GM23338 (cell line): ENCODE measurements at regions not wholly inside any gene's neighbourhood (a gene's known extent, or its start where the extent isn't known, plus 50 kb on each side); places are given as distances from the start of the nearest gene placed in this dataset.

Experiments used
- ATAC-seq: fragments of 200-7000 bp; cut with Tn5 transposase; 3 replicates; pipeline ENCODE4 v1.9.1; 2020
- DNase-seq: peaks from one replicate; pipeline ENCODE4 v3.0.0-alpha.2; 2015; ENCODE audit warnings: low spot score
- H2AFZ ChIP-seq: fragments of 200-600 bp; sonication (generic); 2 replicates; pipeline ENCODE4 v1.8.0; 2016; ENCODE audit warnings: antibody characterized with exemption, mild to moderate bottlenecking, moderate library complexity
- H3F3A ChIP-seq: fragments of 200-600 bp; sonication (generic); replicated peaks from 2 replicates; pipeline ENCODE4 v1.8.0; 2017; ENCODE audit warnings: antibody characterized with exemption, mixed run types, low read depth
- H3K27ac ChIP-seq: fragments of 200-600 bp; sonication (generic); 2 replicates; pipeline ENCODE4 v1.6.1; 2016; ENCODE audit warnings: low read depth
- H3K27me3 ChIP-seq: fragments of 200-600 bp; sonication (generic); 2 replicates; pipeline ENCODE4 v1.8.0; 2016; ENCODE audit warnings: mild to moderate bottlenecking, mixed run types, moderate library complexity; ENCODE audit not compliant: insufficient read depth
- H3K36me3 ChIP-seq: fragments of 200-600 bp; sonication (generic); 2 replicates; pipeline ENCODE4 v1.8.0; 2016; ENCODE audit warnings: mild to moderate bottlenecking; ENCODE audit not compliant: insufficient read depth
- H3K4me1 ChIP-seq: fragments of 200-600 bp; sonication (generic); 2 replicates; pipeline ENCODE4 v1.8.0; 2016; ENCODE audit warnings: mild to moderate bottlenecking, moderate library complexity; ENCODE audit not compliant: insufficient read depth
- H3K4me2 ChIP-seq: fragments of 200-600 bp; sonication (generic); 2 replicates; pipeline ENCODE4 v1.7.1; 2017; ENCODE audit warnings: mixed run types
- H3K4me3 ChIP-seq: fragments of 200-600 bp; sonication (generic); 2 replicates; pipeline ENCODE4 v1.6.1; 2016; ENCODE audit warnings: mixed run types
- H3K79me2 ChIP-seq: fragments of 200-600 bp; sonication (generic); replicated peaks from 2 replicates; pipeline ENCODE4 v1.8.0; 2017; ENCODE audit warnings: mild to moderate bottlenecking; ENCODE audit not compliant: insufficient read depth
- H3K9me2 ChIP-seq: fragments of 200-600 bp; sonication (generic); 2 replicates; pipeline ENCODE4 v1.8.0; 2017; ENCODE audit not compliant: insufficient read depth
- H4K20me1 ChIP-seq: fragments of 200-600 bp; sonication (generic); replicated peaks from 2 replicates; pipeline ENCODE4 v1.8.0; 2017; ENCODE audit warnings: mild to moderate bottlenecking; ENCODE audit not compliant: insufficient read depth
- H3K27ac Mint-ChIP-seq: 2 replicates; pipeline ENCODE4 v1.8.0; 2020; ENCODE audit warnings: inconsistent platforms, mild to moderate bottlenecking, moderate library complexity, mixed read lengths
- H3K27me3 Mint-ChIP-seq: 3 replicates; pipeline ENCODE4 v1.8.0; 2022; ENCODE audit warnings: low read depth, mild to moderate bottlenecking, moderate library complexity, mixed read lengths, inconsistent platforms; ENCODE audit not compliant: insufficient read depth, poor library complexity
- H3K36me3 Mint-ChIP-seq: 3 replicates; pipeline ENCODE4 v1.8.0; 2021; ENCODE audit warnings: low read depth, mild to moderate bottlenecking, inconsistent platforms, moderate library complexity, mixed read lengths
- H3K4me1 Mint-ChIP-seq: 3 replicates; pipeline ENCODE4 v1.8.0; 2020; ENCODE audit warnings: mild to moderate bottlenecking, inconsistent platforms, mixed read lengths
- H3K4me3 Mint-ChIP-seq: 3 replicates; pipeline ENCODE4 v1.8.0; 2021; ENCODE audit warnings: moderate library complexity, mild to moderate bottlenecking, inconsistent platforms, mixed read lengths
- H3K9me3 Mint-ChIP-seq: 3 replicates; pipeline ENCODE4 v1.8.0; 2020; ENCODE audit warnings: moderate library complexity, mild to moderate bottlenecking, inconsistent platforms, mixed read lengths
- CREB1 ChIP-seq: fragments of 250-450 bp; sonication (Bioruptor Pico); IDR thresholded peaks from 2 replicates; pipeline ENCODE4 v1.5.0; 2020; ENCODE audit warnings: low read depth, mild to moderate bottlenecking, moderate library complexity
- EZH2 ChIP-seq: fragments of 200-600 bp; sonication (generic); IDR thresholded peaks from one replicate; pipeline ENCODE4 v1.8.0; 2017; ENCODE audit warnings: antibody characterized with exemption, mild to moderate bottlenecking, low read depth; ENCODE audit not compliant: unreplicated experiment
- JUNB ChIP-seq: IDR thresholded peaks from one replicate; pipeline ENCODE4 v1.6.1; 2016; ENCODE audit warnings: antibody characterized with exemption; ENCODE audit not compliant: unreplicated experiment
- NANOG ChIP-seq: IDR thresholded peaks from 2 replicates; pipeline ENCODE4 v1.6.1; 2016; ENCODE audit warnings: antibody characterized with exemption, borderline replicate concordance
- POLR2AphosphoS5 ChIP-seq: IDR thresholded peaks from 2 replicates; pipeline ENCODE4 v1.6.1; 2016; ENCODE audit warnings: antibody characterized with exemption, low read depth
- ZNF331 ChIP-seq: fragments of 250-450 bp; sonication (Bioruptor Pico); IDR thresholded peaks from 2 replicates; pipeline ENCODE4 v1.5.0; 2020; ENCODE audit warnings: low read depth, mild to moderate bottlenecking, moderate library complexity
- TF ChIP-seq, protein P1 (sequence below): IDR thresholded peaks from 2 replicates; pipeline ENCODE4 v1.6.1; 2016; ENCODE audit warnings: antibody characterized with exemption
- TF ChIP-seq, protein P2 (sequence below), 2 experiments: fragments of 200-600 bp in 1 of 2; sonication (generic) in 1 of 2; conservative IDR thresholded peaks; 2 replicates each; pipeline versions ENCODE4 v1.5.1 to v1.6.1; 2016 to 2017; ENCODE audit warnings: antibody characterized with exemption in 2 of 2, low read depth in 2 of 2, mild to moderate bottlenecking in 2 of 2, moderate library complexity in 1 of 2
- TF ChIP-seq, protein P3 (sequence below): IDR thresholded peaks from one replicate; pipeline ENCODE4 v1.6.1; 2018; ENCODE audit warnings: antibody characterized with exemption; ENCODE audit not compliant: unreplicated experiment
- TF ChIP-seq, protein P4 (sequence below): fragments of 250-450 bp; sonication (Bioruptor Pico); IDR thresholded peaks from 2 replicates; pipeline ENCODE4 v1.5.0; 2020; ENCODE audit warnings: mild to moderate bottlenecking, moderate library complexity

DNA sequence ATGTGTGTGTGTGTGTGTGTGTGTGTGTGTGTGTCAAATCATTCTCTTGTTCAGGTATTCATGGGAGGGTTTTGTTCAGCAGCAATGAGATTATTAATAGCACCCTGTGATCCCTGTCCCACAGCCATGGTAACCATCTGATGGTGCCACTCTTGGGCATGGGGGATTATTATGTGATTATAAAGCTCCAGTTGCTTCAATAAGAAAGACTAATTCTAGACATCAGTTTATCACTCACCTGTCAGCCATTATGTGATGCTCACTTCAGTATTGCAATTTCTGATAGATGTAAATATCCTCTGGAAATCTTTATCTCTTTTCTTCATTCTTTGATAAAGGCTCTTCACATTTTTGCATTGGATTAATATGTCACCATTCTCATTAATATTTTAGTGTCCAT lies 145.9 kb upstream of the POU1F1 start:
- no peaks in the 10 kb centered on the region for H3K36me3 Mint-ChIP-seq
- no peaks in the 10 kb centered on the region for H3K27me3 ChIP-seq
- H3K4me2 ChIP-seq, result no peak overlapping the region
- no peak overlapping the region for H3K4me3 Mint-ChIP-seq
- no peak for DNase-seq
- no peak overlapping the region for H2AFZ ChIP-seq
- H4K20me1 ChIP-seq, result no peaks in the 10 kb centered on the region
- TF ChIP-seq, protein P1, sequence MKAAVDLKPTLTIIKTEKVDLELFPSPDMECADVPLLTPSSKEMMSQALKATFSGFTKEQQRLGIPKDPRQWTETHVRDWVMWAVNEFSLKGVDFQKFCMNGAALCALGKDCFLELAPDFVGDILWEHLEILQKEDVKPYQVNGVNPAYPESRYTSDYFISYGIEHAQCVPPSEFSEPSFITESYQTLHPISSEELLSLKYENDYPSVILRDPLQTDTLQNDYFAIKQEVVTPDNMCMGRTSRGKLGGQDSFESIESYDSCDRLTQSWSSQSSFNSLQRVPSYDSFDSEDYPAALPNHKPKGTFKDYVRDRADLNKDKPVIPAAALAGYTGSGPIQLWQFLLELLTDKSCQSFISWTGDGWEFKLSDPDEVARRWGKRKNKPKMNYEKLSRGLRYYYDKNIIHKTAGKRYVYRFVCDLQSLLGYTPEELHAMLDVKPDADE, result no peak
- TF ChIP-seq, protein P2, sequence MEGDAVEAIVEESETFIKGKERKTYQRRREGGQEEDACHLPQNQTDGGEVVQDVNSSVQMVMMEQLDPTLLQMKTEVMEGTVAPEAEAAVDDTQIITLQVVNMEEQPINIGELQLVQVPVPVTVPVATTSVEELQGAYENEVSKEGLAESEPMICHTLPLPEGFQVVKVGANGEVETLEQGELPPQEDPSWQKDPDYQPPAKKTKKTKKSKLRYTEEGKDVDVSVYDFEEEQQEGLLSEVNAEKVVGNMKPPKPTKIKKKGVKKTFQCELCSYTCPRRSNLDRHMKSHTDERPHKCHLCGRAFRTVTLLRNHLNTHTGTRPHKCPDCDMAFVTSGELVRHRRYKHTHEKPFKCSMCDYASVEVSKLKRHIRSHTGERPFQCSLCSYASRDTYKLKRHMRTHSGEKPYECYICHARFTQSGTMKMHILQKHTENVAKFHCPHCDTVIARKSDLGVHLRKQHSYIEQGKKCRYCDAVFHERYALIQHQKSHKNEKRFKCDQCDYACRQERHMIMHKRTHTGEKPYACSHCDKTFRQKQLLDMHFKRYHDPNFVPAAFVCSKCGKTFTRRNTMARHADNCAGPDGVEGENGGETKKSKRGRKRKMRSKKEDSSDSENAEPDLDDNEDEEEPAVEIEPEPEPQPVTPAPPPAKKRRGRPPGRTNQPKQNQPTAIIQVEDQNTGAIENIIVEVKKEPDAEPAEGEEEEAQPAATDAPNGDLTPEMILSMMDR (conservative IDR thresholded peaks at IDR 0.05; ENCODE audit: low read depth in 2 of 2), result no peak
- TF ChIP-seq CREB1 (no peak), NANOG (no peak), POLR2AphosphoS5 (no peak)
- TF ChIP-seq, protein P3, sequence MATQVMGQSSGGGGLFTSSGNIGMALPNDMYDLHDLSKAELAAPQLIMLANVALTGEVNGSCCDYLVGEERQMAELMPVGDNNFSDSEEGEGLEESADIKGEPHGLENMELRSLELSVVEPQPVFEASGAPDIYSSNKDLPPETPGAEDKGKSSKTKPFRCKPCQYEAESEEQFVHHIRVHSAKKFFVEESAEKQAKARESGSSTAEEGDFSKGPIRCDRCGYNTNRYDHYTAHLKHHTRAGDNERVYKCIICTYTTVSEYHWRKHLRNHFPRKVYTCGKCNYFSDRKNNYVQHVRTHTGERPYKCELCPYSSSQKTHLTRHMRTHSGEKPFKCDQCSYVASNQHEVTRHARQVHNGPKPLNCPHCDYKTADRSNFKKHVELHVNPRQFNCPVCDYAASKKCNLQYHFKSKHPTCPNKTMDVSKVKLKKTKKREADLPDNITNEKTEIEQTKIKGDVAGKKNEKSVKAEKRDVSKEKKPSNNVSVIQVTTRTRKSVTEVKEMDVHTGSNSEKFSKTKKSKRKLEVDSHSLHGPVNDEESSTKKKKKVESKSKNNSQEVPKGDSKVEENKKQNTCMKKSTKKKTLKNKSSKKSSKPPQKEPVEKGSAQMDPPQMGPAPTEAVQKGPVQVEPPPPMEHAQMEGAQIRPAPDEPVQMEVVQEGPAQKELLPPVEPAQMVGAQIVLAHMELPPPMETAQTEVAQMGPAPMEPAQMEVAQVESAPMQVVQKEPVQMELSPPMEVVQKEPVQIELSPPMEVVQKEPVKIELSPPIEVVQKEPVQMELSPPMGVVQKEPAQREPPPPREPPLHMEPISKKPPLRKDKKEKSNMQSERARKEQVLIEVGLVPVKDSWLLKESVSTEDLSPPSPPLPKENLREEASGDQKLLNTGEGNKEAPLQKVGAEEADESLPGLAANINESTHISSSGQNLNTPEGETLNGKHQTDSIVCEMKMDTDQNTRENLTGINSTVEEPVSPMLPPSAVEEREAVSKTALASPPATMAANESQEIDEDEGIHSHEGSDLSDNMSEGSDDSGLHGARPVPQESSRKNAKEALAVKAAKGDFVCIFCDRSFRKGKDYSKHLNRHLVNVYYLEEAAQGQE, result no peak
- H3K9me3 Mint-ChIP-seq, result no peaks in the 10 kb centered on the region; the same call in 2 of the 3 replicates
- no peaks in the 10 kb centered on the region for H3K4me1 Mint-ChIP-seq
- no peaks in the 10 kb centered on the region for H3F3A ChIP-seq
- H3K79me2 ChIP-seq, result no peaks in the 10 kb centered on the region
- no peak overlapping the region for H3K27ac Mint-ChIP-seq
- no peaks in the 10 kb centered on the region for H3K4me1 ChIP-seq
- no peak overlapping the region for H3K27ac ChIP-seq
- H3K9me2 ChIP-seq, result no peaks in the 10 kb centered on the region
- no peak for ATAC-seq
- H3K36me3 ChIP-seq, result no peaks in the 10 kb centered on the region
- no peaks in the 10 kb centered on the region for H3K27me3 Mint-ChIP-seq
- H3K4me3 ChIP-seq, result no peak overlapping the region

DNA sequence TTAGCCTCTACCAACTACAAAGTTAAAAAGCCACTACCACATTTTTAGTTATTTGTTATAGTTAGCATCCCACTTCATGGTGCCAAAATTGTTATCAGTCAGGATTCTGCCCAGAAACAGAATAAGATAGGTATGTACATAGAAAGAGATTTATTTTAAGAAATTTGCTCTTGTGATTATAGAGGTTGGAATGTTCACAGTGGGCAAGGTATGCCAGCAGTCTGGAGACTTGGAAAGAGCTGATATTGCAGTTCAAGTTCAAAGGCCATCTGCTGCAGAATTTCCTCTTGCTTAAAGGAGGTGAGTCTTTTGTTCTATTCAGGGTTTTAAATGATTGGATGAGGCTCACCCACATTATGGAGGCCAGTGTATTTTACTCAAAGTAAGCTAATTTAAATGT lies 143.8 kb upstream of the POU1F1 start:
- no peaks in the 10 kb centered on the region; the same call in 2 of the 3 replicates for H3K9me3 Mint-ChIP-seq
- Histone ChIP-seq H3K27me3 (no peaks in the 10 kb centered on the region), H4K20me1 (no peaks in the 10 kb centered on the region), H3K79me2 (no peaks in the 10 kb centered on the region), H3K9me2 (no peaks in the 10 kb centered on the region), H2AFZ (no peak overlapping the region), H3K4me2 (no peak overlapping the region), H3K36me3 (no peaks in the 10 kb centered on the region), H3K4me1 (no peaks in the 10 kb centered on the region), H3F3A (no peaks in the 10 kb centered on the region), H3K27ac (no peak overlapping the region), H3K4me3 (no peak overlapping the region)
- H3K36me3 Mint-ChIP-seq, result no peaks in the 10 kb centered on the region
- no peaks in the 10 kb centered on the region for H3K27me3 Mint-ChIP-seq
- DNase-seq (no peak), ATAC-seq (no peak)
- no peaks in the 10 kb centered on the region for H3K4me1 Mint-ChIP-seq
- no peak overlapping the region for H3K27ac Mint-ChIP-seq
- no peak overlapping the region for H3K4me3 Mint-ChIP-seq
- TF ChIP-seq, protein P4, sequence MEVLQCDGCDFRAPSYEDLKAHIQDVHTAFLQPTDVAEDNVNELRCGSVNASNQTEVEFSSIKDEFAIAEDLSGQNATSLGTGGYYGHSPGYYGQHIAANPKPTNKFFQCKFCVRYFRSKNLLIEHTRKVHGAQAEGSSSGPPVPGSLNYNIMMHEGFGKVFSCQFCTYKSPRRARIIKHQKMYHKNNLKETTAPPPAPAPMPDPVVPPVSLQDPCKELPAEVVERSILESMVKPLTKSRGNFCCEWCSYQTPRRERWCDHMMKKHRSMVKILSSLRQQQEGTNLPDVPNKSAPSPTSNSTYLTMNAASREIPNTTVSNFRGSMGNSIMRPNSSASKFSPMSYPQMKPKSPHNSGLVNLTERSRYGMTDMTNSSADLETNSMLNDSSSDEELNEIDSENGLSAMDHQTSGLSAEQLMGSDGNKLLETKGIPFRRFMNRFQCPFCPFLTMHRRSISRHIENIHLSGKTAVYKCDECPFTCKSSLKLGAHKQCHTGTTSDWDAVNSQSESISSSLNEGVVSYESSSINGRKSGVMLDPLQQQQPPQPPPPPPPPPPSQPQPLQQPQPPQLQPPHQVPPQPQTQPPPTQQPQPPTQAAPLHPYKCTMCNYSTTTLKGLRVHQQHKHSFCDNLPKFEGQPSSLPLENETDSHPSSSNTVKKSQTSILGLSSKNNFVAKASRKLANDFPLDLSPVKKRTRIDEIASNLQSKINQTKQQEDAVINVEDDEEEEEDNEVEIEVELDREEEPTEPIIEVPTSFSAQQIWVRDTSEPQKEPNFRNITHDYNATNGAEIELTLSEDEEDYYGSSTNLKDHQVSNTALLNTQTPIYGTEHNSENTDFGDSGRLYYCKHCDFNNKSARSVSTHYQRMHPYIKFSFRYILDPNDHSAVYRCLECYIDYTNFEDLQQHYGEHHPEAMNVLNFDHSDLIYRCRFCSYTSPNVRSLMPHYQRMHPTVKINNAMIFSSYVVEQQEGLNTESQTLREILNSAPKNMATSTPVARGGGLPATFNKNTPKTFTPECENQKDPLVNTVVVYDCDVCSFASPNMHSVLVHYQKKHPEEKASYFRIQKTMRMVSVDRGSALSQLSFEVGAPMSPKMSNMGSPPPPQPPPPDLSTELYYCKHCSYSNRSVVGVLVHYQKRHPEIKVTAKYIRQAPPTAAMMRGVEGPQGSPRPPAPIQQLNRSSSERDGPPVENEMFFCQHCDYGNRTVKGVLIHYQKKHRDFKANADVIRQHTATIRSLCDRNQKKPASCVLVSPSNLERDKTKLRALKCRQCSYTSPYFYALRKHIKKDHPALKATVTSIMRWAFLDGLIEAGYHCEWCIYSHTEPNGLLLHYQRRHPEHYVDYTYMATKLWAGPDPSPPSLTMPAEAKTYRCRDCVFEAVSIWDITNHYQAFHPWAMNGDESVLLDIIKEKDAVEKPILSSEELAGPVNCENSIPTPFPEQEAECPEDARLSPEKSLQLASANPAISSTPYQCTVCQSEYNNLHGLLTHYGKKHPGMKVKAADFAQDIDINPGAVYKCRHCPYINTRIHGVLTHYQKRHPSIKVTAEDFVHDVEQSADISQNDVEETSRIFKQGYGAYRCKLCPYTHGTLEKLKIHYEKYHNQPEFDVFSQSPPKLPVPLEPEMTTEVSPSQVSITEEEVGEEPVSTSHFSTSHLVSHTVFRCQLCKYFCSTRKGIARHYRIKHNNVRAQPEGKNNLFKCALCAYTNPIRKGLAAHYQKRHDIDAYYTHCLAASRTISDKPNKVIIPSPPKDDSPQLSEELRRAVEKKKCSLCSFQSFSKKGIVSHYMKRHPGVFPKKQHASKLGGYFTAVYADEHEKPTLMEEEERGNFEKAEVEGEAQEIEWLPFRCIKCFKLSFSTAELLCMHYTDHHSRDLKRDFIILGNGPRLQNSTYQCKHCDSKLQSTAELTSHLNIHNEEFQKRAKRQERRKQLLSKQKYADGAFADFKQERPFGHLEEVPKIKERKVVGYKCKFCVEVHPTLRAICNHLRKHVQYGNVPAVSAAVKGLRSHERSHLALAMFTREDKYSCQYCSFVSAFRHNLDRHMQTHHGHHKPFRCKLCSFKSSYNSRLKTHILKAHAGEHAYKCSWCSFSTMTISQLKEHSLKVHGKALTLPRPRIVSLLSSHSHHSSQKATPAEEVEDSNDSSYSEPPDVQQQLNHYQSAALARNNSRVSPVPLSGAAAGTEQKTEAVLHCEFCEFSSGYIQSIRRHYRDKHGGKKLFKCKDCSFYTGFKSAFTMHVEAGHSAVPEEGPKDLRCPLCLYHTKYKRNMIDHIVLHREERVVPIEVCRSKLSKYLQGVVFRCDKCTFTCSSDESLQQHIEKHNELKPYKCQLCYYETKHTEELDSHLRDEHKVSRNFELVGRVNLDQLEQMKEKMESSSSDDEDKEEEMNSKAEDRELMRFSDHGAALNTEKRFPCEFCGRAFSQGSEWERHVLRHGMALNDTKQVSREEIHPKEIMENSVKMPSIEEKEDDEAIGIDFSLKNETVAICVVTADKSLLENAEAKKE, result no peak
- no peak for TF ChIP-seq ZNF331 (CRISPR knock-in tag)
- TF ChIP-seq JUNB, result no peak
- TF ChIP-seq CREB1, result no peak
- TF ChIP-seq POLR2AphosphoS5, result no peak
- no peak for TF ChIP-seq EZH2
- TF ChIP-seq NANOG, result no peak
